SKM-1 treated with dmso at 0.1 percent for 144 hours (cell line): ENCODE measurements at regions not wholly inside any gene's neighbourhood (a gene's known extent, or its start where the extent isn't known, plus 50 kb on each side); places are given as distances from the start of the nearest gene placed in this dataset.
"Not testable (repeated sequence)": the region's sequence is repeated elsewhere in the genome, so short reads cannot be mapped to it uniquely, and the experiment has no call there.

Experiments used
- DNase-seq: peaks from one replicate; lab custom pipeline; 2025; ENCODE audit not compliant: unreplicated experiment; lab: John Stamatoyannopoulos, UW

- no peak for DNase-seq
Measured at GRCh38 chr4:120316416-120316815, 249.8 kb upstream of the MAD2L1 start.

GRCh38 chr4:120314969-120315368 lies 248.3 kb upstream of the MAD2L1 start:
- DNase-seq = no peak

GRCh38 chr4:120304801-120305200 lies 238.2 kb upstream of the MAD2L1 start:
- DNase-seq = peak; percentile 13

- DNase-seq = no peak
Measured at GRCh38 chr4:120299631-120300030, 233.0 kb upstream of the MAD2L1 start.

- no peak for DNase-seq
Measured at GRCh38 chr4:120293341-120293740, 226.7 kb upstream of the MAD2L1 start.

GRCh38 chr4:120291541-120291940 lies 224.9 kb upstream of the MAD2L1 start:
- no peak for DNase-seq

GRCh38 chr4:120290553-120290952 lies 223.9 kb upstream of the MAD2L1 start:
- DNase-seq = no peak

GRCh38 chr4:120286813-120287212 lies 220.2 kb upstream of the MAD2L1 start:
- DNase-seq = no peak

GRCh38 chr4:120281581-120281980 lies 214.9 kb upstream of the MAD2L1 start:
- no peak for DNase-seq

GRCh38 chr4:120277391-120277790 lies 210.7 kb upstream of the MAD2L1 start:
- no peak for DNase-seq

GRCh38 chr4:120266602-120267001 lies 200.0 kb upstream of the MAD2L1 start:
- no peak for DNase-seq

- no peak for DNase-seq
Measured at GRCh38 chr4:120263618-120264017, 197.0 kb upstream of the MAD2L1 start.

- DNase-seq = no peak
Measured at GRCh38 chr4:120261117-120261516, 194.5 kb upstream of the MAD2L1 start.

- not testable (repeated sequence) for DNase-seq
Measured at GRCh38 chr4:120256112-120256775, 189.6 kb upstream of the MAD2L1 start.

GRCh38 chr4:120238277-120238973 lies 171.8 kb upstream of the MAD2L1 start:
- DNase-seq = no peak

GRCh38 chr4:120236873-120237272 lies 170.2 kb upstream of the MAD2L1 start:
- no peak for DNase-seq

GRCh38 chr4:120232050-120232449 lies 165.4 kb upstream of the MAD2L1 start:
- no peak for DNase-seq

GRCh38 chr4:120228086-120228485 lies 161.4 kb upstream of the MAD2L1 start:
- DNase-seq = peak; percentile 10

- DNase-seq = no peak
Measured at GRCh38 chr4:120227554-120227953, 160.9 kb upstream of the MAD2L1 start.

- DNase-seq = no peak
Measured at GRCh38 chr4:120225527-120225926, 158.9 kb upstream of the MAD2L1 start.

GRCh38 chr4:120218981-120219380 lies 152.3 kb upstream of the MAD2L1 start:
- no peak for DNase-seq

GRCh38 chr4:120215350-120215749 lies 148.7 kb upstream of the MAD2L1 start:
- DNase-seq = no peak
